DMS53 treated with DMSO at 0.1 percent for 48 hours (cell line): ENCODE measurements at regions not wholly inside any gene's neighbourhood (a gene's known extent, or its start where the extent isn't known, plus 50 kb on each side); places are given as distances from the start of the nearest gene placed in this dataset.

Experiments used
- DNase-seq: peaks from one replicate; lab custom pipeline; 2025; ENCODE audit not compliant: unreplicated experiment; lab: John Stamatoyannopoulos, UW

GRCh38 chr3:194536871-194537637 lies 50.3 kb upstream of the ATP13A3 start:
- peak; percentile 24 for DNase-seq
